BJ (cell line): ENCODE measurements at regions not wholly inside any gene's neighbourhood (a gene's known extent, or its start where the extent isn't known, plus 50 kb on each side); places are given as distances from the start of the nearest gene placed in this dataset.

Experiments used
- CTCF ChIA-PET: fragments of 350-600 bp; formaldehyde crosslinking; extraction: SDS; loops from one replicate; lab custom pipeline; 2021; ENCODE audit warnings: antibody characterized with exemption, inconsistent platforms; lab: Yijun Ruan, JAX
- POLR2A ChIA-PET: fragments of 300-600 bp; sonication (Branson Sonifier 250); formaldehyde crosslinking; extraction: SDS; loops from one replicate; lab custom pipeline; 2021; ENCODE audit warnings: antibody characterized with exemption; lab: Charles Lee
- DNase-seq: peaks from one replicate; pipeline ENCODE4 v3.0.0-alpha.2; 2011; ENCODE audit warnings: low read depth
- H3K27me3 ChIP-seq: 2 replicates; pipeline ENCODE4 v1.6.0; 2011; ENCODE audit warnings: low read length; ENCODE audit not compliant: control insufficient read depth, insufficient read depth
- H3K36me3 ChIP-seq: 2 replicates; pipeline ENCODE4 v1.5.1; 2011; ENCODE audit warnings: low read length; ENCODE audit not compliant: control insufficient read depth, insufficient read depth
- H3K4me3 ChIP-seq: 2 replicates; pipeline ENCODE4 v1.5.1; 2011; ENCODE audit warnings: low read depth, mild to moderate bottlenecking, control low read depth, low read length
- TF ChIP-seq, protein P1 (sequence below): IDR thresholded peaks from 2 replicates; pipeline ENCODE4 v1.5.1; 2011; ENCODE audit warnings: low read depth, mild to moderate bottlenecking, control low read depth, inconsistent platforms, low read length, moderate library complexity; ENCODE audit not compliant: insufficient read depth

DNA sequence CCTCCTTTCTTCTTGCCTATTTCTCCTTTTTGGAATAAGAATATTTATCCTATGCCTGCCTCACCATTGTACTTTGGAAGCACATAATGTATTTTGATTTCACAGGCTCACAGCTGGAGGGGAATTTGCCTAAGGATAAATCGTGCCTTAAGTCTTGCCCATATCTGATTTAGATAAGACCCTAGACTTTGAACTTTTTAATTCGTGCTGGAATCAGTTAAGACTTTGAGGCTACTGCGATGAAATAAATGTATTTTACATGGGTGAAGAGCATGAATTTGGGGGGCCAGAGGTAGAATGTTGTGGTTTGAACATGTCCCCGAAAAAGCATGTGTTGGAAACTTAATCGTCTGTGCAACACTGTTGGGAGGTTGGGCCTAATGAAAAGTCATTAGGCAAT lies 648.8 kb downstream of the EPHA7 start:
- ChIA-PET POLR2A (no interaction called here), CTCF (no interaction called here)
- TF ChIP-seq, protein P1, sequence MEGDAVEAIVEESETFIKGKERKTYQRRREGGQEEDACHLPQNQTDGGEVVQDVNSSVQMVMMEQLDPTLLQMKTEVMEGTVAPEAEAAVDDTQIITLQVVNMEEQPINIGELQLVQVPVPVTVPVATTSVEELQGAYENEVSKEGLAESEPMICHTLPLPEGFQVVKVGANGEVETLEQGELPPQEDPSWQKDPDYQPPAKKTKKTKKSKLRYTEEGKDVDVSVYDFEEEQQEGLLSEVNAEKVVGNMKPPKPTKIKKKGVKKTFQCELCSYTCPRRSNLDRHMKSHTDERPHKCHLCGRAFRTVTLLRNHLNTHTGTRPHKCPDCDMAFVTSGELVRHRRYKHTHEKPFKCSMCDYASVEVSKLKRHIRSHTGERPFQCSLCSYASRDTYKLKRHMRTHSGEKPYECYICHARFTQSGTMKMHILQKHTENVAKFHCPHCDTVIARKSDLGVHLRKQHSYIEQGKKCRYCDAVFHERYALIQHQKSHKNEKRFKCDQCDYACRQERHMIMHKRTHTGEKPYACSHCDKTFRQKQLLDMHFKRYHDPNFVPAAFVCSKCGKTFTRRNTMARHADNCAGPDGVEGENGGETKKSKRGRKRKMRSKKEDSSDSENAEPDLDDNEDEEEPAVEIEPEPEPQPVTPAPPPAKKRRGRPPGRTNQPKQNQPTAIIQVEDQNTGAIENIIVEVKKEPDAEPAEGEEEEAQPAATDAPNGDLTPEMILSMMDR, result no peak
- Histone ChIP-seq H3K4me3 (no peak overlapping the region), H3K36me3 (no peaks in the 10 kb centered on the region), H3K27me3 (no peaks in the 10 kb centered on the region)
- DNase-seq, result no peak

DNA sequence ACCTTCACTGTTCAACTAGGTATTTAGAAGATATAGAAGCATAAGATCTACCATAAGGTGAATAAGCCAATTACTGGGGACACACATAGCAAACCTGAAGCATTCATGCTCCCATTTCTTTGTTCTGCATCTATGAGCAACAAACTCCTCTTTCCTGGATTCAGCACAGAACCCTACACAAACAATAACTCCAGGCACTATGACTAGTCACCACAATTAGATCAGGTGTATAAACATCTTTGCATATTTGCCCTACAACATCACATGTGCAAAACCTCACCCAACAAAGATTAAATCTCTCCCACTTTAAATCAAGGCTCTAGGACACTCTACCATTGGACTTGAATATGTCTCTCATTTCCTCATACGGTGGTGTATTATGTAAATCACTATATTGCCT lies 652.3 kb downstream of the EPHA7 start:
- ChIA-PET POLR2A (no interaction called here), CTCF (no interaction called here)
- no peaks in the 10 kb centered on the region for H3K36me3 ChIP-seq
- TF ChIP-seq, protein P1, result no peak
- H3K27me3 ChIP-seq, result no peaks in the 10 kb centered on the region
- no peak overlapping the region for H3K4me3 ChIP-seq
- no peak for DNase-seq

DNA sequence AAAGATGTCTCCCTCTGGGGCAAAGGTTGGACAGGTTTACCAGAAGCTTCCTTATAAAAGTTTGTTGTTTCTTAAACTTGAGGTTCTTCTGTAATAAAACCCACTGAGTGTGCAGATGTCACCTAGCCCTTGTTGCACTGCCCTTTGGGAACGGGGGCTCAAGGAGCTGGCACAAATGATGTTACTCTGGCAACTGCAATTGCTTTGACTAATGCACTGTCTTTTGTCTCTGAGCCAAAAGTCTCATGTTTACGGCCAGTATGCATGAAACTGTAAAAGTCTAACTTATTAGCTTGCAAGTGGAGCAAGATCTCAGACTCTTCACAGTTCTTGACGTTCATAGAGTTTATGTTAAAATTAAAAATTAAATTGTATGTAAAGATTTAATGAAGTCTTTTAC lies 655.7 kb downstream of the EPHA7 start:
- TF ChIP-seq, protein P1, result no peak
- no peak for DNase-seq
- CTCF ChIA-PET, result no interaction called here
- Histone ChIP-seq H3K27me3 (no peaks in the 10 kb centered on the region), H3K4me3 (no peak overlapping the region), H3K36me3 (no peaks in the 10 kb centered on the region)
- POLR2A ChIA-PET, result no interaction called here

DNA sequence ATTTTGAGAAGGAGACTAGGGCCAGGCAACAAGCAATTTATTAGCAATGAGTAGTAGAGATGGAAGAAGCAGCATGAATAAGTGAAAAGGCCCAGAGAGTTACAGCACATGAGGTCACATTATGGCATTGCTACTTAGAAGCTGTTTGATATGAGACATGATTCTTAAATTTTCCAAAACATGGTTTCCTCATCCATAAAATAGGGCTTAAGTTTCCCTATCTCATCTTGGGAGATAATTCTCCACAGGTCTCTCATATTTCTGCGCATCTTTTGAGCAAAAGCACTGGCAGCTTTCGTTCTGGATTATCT lies 656.1 kb downstream of the EPHA7 start:
- CTCF ChIA-PET, result no interaction called here
- no peak for DNase-seq
- TF ChIP-seq, protein P1, result no peak

DNA sequence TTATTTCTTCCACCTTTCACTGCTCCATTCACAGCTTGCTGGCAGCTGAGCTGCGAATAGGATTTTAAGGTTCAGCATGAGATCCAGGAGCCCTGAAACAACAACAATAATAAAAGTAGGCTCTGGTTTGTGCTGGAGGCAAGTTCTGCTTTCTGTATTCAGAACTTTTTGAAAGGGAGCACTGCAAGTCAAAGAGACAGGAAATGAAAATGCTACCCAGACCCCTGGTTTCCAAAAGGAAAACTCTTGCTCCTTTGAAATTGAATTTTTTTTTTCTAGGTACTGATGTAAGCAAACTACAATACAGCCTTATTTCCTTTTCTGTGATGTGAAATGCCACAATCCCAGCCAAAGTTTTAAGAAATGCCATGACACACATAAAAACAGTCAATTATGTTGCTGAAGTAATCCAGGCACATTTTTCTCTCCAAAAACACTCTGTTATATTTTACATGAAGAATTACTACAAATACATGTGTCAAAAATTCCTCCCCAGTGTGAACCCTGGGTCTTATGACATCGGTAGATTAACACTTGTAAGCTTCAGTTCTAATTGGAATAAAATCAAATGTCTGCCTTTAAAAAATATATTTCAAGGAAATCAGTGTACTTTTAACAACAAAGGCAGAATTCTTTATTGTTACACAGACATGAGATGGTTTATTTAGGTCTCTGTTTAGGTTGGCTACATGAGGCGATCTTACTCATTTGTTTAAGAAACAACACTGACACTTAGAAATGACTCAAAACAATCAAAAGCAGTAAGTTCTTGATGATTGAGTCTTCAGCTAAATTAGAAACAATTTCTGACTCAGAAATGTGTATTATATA lies 656.7 kb downstream of the EPHA7 start:
- H3K4me3 ChIP-seq, result no peak overlapping the region
- H3K27me3 ChIP-seq, result no peaks in the 10 kb centered on the region
- no peaks in the 10 kb centered on the region for H3K36me3 ChIP-seq
- ChIA-PET CTCF (no interaction called here), POLR2A (no interaction called here)
- TF ChIP-seq, protein P1, result no peak
- DNase-seq, result no peak

More for the DNA sequence above, 656.1 kb downstream of the EPHA7 start:
- POLR2A ChIA-PET, result no interaction called here
- Histone ChIP-seq H3K27me3 (no peaks in the 10 kb centered on the region), H3K4me3 (no peak overlapping the region), H3K36me3 (no peaks in the 10 kb centered on the region)
